ENCODE measurements at regions not wholly inside any gene's neighbourhood (a gene's known extent, or its start where the extent isn't known, plus 50 kb on each side); places are given as distances from the start of the nearest gene placed in this dataset.

GRCh38 chr19:30175987-30176386, 196.2 kb upstream of the ZNF536 start:
- TF ChIP-seq, protein P1, sequence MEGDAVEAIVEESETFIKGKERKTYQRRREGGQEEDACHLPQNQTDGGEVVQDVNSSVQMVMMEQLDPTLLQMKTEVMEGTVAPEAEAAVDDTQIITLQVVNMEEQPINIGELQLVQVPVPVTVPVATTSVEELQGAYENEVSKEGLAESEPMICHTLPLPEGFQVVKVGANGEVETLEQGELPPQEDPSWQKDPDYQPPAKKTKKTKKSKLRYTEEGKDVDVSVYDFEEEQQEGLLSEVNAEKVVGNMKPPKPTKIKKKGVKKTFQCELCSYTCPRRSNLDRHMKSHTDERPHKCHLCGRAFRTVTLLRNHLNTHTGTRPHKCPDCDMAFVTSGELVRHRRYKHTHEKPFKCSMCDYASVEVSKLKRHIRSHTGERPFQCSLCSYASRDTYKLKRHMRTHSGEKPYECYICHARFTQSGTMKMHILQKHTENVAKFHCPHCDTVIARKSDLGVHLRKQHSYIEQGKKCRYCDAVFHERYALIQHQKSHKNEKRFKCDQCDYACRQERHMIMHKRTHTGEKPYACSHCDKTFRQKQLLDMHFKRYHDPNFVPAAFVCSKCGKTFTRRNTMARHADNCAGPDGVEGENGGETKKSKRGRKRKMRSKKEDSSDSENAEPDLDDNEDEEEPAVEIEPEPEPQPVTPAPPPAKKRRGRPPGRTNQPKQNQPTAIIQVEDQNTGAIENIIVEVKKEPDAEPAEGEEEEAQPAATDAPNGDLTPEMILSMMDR (IDR thresholded peaks at IDR 0.05; ENCODE audit: poor library complexity): no peak
- TF ChIP-seq EZH2phosphoT487 (IDR thresholded peaks at IDR 0.05; ENCODE audit: low read depth, severe bottlenecking, unreplicated experiment) (no peak), EZH2 (IDR thresholded peaks at IDR 0.05; ENCODE audit: borderline replicate concordance) (no peak)
